ENCODE measurements at regions not wholly inside any gene's neighbourhood (a gene's known extent, or its start where the extent isn't known, plus 50 kb on each side); places are given as distances from the start of the nearest gene placed in this dataset.

- H3K27me3 Mint-ChIP-seq (ENCODE audit: low read depth in 2 of 2) = peaks cover 0 to 12% of the 10 kb centered on the region in 2 donors
- H3K36me3 Mint-ChIP-seq = no peaks in the 10 kb centered on the region
- TF ChIP-seq CTCF (IDR thresholded peaks at IDR 0.05) = no peak
- ATAC-seq = no peak
- no peaks in the 10 kb centered on the region for H3K4me1 Mint-ChIP-seq
- 79% methylated on average over 2 of the region's 3 CpGs for WGBS (ENCODE audit: insufficient coverage)
- H3K4me3 Mint-ChIP-seq = no peak overlapping the region
- DNase-seq = no peak
- Histone ChIP-seq H3K27me3 (ENCODE audit: control insufficient read depth, insufficient read depth, low read length) (no peaks in the 10 kb centered on the region), H3K9me3 (ENCODE audit: control insufficient read depth, insufficient read depth, low read length) (no peaks in the 10 kb centered on the region), H3K4me1 (ENCODE audit: control insufficient read depth, insufficient read depth, low read length) (no peaks in the 10 kb centered on the region), H3K4me3 (ENCODE audit: low read length) (no peak overlapping the region), H3K27ac (ENCODE audit: low read length) (no peak overlapping the region), H3K36me3 (ENCODE audit: control insufficient read depth, insufficient read depth, low read length) (no peaks in the 10 kb centered on the region)
- no peaks in the 10 kb centered on the region for H3K9me3 Mint-ChIP-seq
- H3K27ac Mint-ChIP-seq = no peak overlapping the region
- intact Hi-C loops (cut with micrococcal nuclease) = no loop called here
Observed at GRCh38 chrX:39915081-39915480, 182.7 kb downstream of the BCOR start.

- intact Hi-C loops (cut with micrococcal nuclease) = no loop called here
- H3K9me3 ChIP-seq (ENCODE audit: control insufficient read depth, insufficient read depth, low read length) = no peaks in the 10 kb centered on the region
- Mint-ChIP-seq H3K36me3 (no peaks in the 10 kb centered on the region), H3K4me1 (no peaks in the 10 kb centered on the region), H3K9me3 (no peaks in the 10 kb centered on the region), H3K27me3 (ENCODE audit: low read depth in 2 of 2) (peaks cover 0 to 12% of the 10 kb centered on the region in 2 donors), H3K27ac (no peak overlapping the region), H3K4me3 (no peak overlapping the region)
- H3K36me3 ChIP-seq (ENCODE audit: control insufficient read depth, insufficient read depth, low read length) = no peaks in the 10 kb centered on the region
- ATAC-seq (no peak), DNase-seq (no peak)
- WGBS (ENCODE audit: insufficient coverage) = 100% methylated on average over 6 of the region's 12 CpGs
- H3K4me3 ChIP-seq (ENCODE audit: low read length) = no peak overlapping the region
- H3K4me1 ChIP-seq (ENCODE audit: control insufficient read depth, insufficient read depth, low read length) = no peaks in the 10 kb centered on the region
- TF ChIP-seq CTCF (IDR thresholded peaks at IDR 0.05) = no peak
- H3K27me3 ChIP-seq (ENCODE audit: control insufficient read depth, insufficient read depth, low read length) = no peaks in the 10 kb centered on the region
- H3K27ac ChIP-seq (ENCODE audit: low read length) = no peak overlapping the region
Observed at GRCh38 chrX:39915596-39915995, 182.2 kb downstream of the BCOR start.

- Mint-ChIP-seq H3K9me3 (no peaks in the 10 kb centered on the region), H3K4me3 (no peak overlapping the region), H3K4me1 (no peaks in the 10 kb centered on the region), H3K27ac (no peak overlapping the region), H3K36me3 (no peaks in the 10 kb centered on the region), H3K27me3 (ENCODE audit: low read depth in 2 of 2) (peaks cover 0 to 8% of the 10 kb centered on the region in 2 donors)
- Histone ChIP-seq H3K36me3 (ENCODE audit: control insufficient read depth, insufficient read depth, low read length) (no peaks in the 10 kb centered on the region), H3K27ac (ENCODE audit: low read length) (no peak overlapping the region), H3K27me3 (ENCODE audit: control insufficient read depth, insufficient read depth, low read length) (no peaks in the 10 kb centered on the region), H3K9me3 (ENCODE audit: control insufficient read depth, insufficient read depth, low read length) (no peaks in the 10 kb centered on the region), H3K4me1 (ENCODE audit: control insufficient read depth, insufficient read depth, low read length) (no peaks in the 10 kb centered on the region), H3K4me3 (ENCODE audit: low read length) (no peak overlapping the region)
- TF ChIP-seq CTCF (IDR thresholded peaks at IDR 0.05) = no peak
- intact Hi-C loops (cut with micrococcal nuclease) = no loop called here
- 92% methylated on average over 2 of the region's 2 CpGs for WGBS (ENCODE audit: insufficient coverage)
- ATAC-seq = no peak
- no peak for DNase-seq
Observed at GRCh38 chrX:39921838-39922237, 175.9 kb downstream of the BCOR start.

- ATAC-seq = no peak
- Histone ChIP-seq H3K4me3 (ENCODE audit: low read length) (no peak overlapping the region), H3K27me3 (ENCODE audit: control insufficient read depth, insufficient read depth, low read length) (no peaks in the 10 kb centered on the region), H3K36me3 (ENCODE audit: control insufficient read depth, insufficient read depth, low read length) (no peaks in the 10 kb centered on the region), H3K4me1 (ENCODE audit: control insufficient read depth, insufficient read depth, low read length) (no peaks in the 10 kb centered on the region), H3K27ac (ENCODE audit: low read length) (no peak overlapping the region), H3K9me3 (ENCODE audit: control insufficient read depth, insufficient read depth, low read length) (no peaks in the 10 kb centered on the region)
- H3K27ac Mint-ChIP-seq = no peak overlapping the region
- no CpG with 5 or more reads among the region's 2 CpGs for WGBS (ENCODE audit: insufficient coverage)
- H3K4me1 Mint-ChIP-seq = no peaks in the 10 kb centered on the region
- H3K9me3 Mint-ChIP-seq = no peaks in the 10 kb centered on the region
- TF ChIP-seq CTCF (IDR thresholded peaks at IDR 0.05) = no peak
- peaks cover 0 to 2% of the 10 kb centered on the region in 2 donors for H3K27me3 Mint-ChIP-seq (ENCODE audit: low read depth in 2 of 2)
- DNase-seq = no peak
- H3K36me3 Mint-ChIP-seq = no peaks in the 10 kb centered on the region
- intact Hi-C loops (cut with micrococcal nuclease) = no loop called here
- no peak overlapping the region for H3K4me3 Mint-ChIP-seq
Observed at GRCh38 chrX:39922488-39922887, 175.3 kb downstream of the BCOR start.

Measured in natural killer cell (primary cell).